Fibroblast of lung (primary cell): ENCODE measurements at regions not wholly inside any gene's neighbourhood (a gene's known extent, or its start where the extent isn't known, plus 50 kb on each side); places are given as distances from the start of the nearest gene placed in this dataset.

Experiments used
- CTCF ChIP-seq, 2 donors: IDR thresholded peaks in 1 of 2; conservative IDR thresholded peaks in 1 of 2; 1 replicate in 1 of 2; 2 replicates in 1 of 2; pipeline ENCODE4 v1.5.1; 2011 to 2012; ENCODE audit warnings: low read length in 2 of 2, control low read depth in 1 of 2, inconsistent platforms in 1 of 2, low read depth in 1 of 2, mild to moderate bottlenecking in 1 of 2
- EZH2 ChIP-seq: IDR thresholded peaks from 2 replicates; pipeline ENCODE4 v1.5.1; 2012; ENCODE audit warnings: low read length, control low read depth, mild to moderate bottlenecking; ENCODE audit errors: missing control alignments

- TF ChIP-seq CTCF (conservative IDR thresholded peaks at IDR 0.05 in 1 of 2, IDR thresholded peaks at IDR 0.05 in 1 of 2; ENCODE audit: low read depth in 1 of 2, low read length in 2 of 2) (no peak), EZH2 (no peak)
Measured at GRCh38 chr12:74283646-74284045, 254.0 kb upstream of the ATXN7L3B start.
